Left hindlimb (tissue), 1 donor: ENCODE measurements at regions not wholly inside any gene's neighbourhood (a gene's known extent, or its start where the extent isn't known, plus 50 kb on each side); places are given as distances from the start of the nearest gene placed in this dataset.

Experiments used
- DNase-seq: peaks from one replicate; pipeline ENCODE4 v3.0.0-alpha.2; 2018

DNA sequence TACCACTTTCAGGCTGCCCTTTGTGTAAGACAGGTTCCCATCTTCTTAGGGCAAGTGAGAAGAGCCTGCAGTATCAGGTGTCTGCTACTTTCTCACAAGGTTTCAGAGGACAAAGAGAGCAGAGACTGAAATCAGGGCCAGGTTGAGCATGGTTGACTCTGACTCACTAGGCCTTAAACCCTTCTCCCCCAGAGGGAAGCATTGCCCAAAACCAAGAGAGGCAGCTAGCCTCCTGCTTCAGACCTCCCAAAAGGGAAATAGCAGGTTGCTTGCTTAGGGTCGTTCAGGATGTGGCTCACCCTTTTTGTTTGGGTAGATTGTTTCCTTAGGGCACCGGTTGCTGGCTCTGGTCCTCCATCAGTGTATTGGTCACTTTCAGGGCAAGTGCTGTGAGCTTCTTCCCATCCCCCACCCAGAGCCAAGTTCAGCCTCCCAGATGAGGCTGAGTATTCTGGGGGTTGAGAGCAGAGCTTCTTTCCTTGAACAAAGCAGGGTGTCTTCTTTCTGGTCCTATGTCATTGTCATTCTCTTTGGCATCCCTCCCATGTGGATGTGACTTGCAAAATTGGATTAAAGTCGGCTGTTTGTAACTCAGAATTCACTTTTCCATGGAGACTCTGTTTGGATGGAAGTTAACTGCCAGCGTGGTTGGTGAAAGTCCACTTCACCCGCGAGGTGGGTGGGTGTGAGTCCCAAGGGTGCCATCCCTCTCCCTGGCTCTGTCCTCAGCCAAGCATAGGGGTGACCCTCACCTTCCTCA is 55.5 kb upstream of the GALNT2 start:
- DNase-seq = no peak

DNA sequence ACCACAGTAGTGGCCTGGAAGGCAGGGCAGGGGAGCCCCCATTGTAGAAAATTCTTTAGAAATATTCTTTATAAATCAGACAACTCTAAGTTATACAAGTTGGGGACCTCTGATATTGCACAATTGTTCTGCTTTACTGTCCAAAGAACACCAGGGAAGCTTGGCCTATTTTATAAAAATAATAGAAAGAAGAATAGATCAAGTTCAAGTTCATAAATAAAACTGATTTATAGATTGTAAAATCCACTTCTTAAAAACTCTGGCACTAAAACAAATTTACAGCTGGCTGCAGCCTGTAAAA is 55.0 kb upstream of the GALNT2 start:
- no peak for DNase-seq

DNA sequence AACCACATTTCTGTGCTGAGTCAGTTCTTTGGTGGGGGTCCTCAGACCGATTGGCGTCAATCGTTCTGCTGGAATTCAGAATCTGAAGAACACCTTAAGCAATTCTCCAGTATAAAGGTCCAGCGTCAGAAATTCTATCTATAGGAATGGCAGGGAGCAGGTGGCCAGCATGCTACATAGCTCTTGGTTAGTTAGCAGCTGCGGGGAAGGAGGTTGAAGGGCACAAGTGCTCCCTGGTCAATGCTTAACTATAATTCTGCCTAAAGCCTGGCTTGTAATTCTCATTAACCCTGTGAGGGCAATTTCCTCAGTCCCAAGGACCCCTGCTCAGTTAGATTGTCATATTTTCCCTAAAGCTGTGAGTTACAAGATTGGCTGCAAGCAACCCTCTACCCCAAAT is 54.3 kb upstream of the GALNT2 start:
- no peak for DNase-seq

DNA sequence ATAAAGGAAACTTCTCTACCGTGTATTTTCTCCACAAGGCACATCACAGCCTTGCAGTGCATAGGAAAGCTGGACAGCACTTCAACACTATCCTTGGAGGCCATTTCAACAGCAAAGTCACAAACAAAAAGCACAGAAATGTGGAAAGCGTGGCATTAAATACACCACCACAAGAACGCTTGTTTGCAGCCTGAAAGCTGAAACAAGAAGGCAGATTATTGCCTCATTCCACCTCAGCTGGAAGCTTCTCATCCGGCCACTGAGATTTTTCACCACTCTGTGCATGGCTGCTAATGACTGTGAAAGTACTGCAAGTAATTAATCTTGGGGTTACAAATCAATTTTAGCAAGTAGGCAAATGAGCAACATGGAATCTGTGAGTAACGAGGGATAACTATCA is 50.9 kb upstream of the GALNT2 start:
- DNase-seq = no peak
